Neural cell (in vitro differentiated cells): ENCODE measurements at regions not wholly inside any gene's neighbourhood (a gene's known extent, or its start where the extent isn't known, plus 50 kb on each side); places are given as distances from the start of the nearest gene placed in this dataset.

Source experiments
- H2AFZ ChIP-seq: fragments of 200-600, 300-800 bp; sonication (generic), shearing (Covaris generic); 2 replicates; pipeline ENCODE4 v1.6.0; 2014; ENCODE audit warnings: low read depth, mild to moderate bottlenecking, antibody characterized with exemption, low read length, moderate library complexity
- H3F3A ChIP-seq: fragments of 200-600 bp; shearing (Covaris generic); 2 replicates; pipeline ENCODE4 v1.6.1; 2016; ENCODE audit warnings: mild to moderate bottlenecking, moderate library complexity, mixed read lengths, antibody characterized with exemption, low read length; ENCODE audit not compliant: insufficient read depth, poor library complexity, severe bottlenecking
- H3K27ac ChIP-seq: fragments of 200-600, 300-800 bp; sonication (generic), shearing (Covaris generic); 2 replicates; pipeline ENCODE4 v1.5.1; 2014; ENCODE audit warnings: mild to moderate bottlenecking, low read length, moderate library complexity
- H3K27me3 ChIP-seq: fragments of 300-800, 200-600 bp; sonication (generic), shearing (Covaris generic); 2 replicates; pipeline ENCODE4 v1.6.0; 2014; ENCODE audit warnings: mild to moderate bottlenecking, low read depth, low read length, moderate library complexity; ENCODE audit not compliant: insufficient read depth
- H3K36me3 ChIP-seq: fragments of 300-800, 200-600 bp; sonication (generic), shearing (Covaris generic); 2 replicates; pipeline ENCODE4 v1.5.1; 2014; ENCODE audit warnings: mild to moderate bottlenecking, antibody characterized with exemption, low read length, moderate library complexity; ENCODE audit not compliant: insufficient read depth
- H3K4me2 ChIP-seq: fragments of 300-800, 200-600 bp; sonication (generic), shearing (Covaris generic); 2 replicates; pipeline ENCODE4 v1.6.0; 2014; ENCODE audit warnings: mild to moderate bottlenecking, low read length
- H3K4me3 ChIP-seq: fragments of 300-800, 200-600 bp; sonication (generic), shearing (Covaris generic); 2 replicates; pipeline ENCODE4 v1.5.1; 2014; ENCODE audit warnings: mild to moderate bottlenecking, low read length, moderate library complexity
- H3K79me2 ChIP-seq: fragments of 200-600 bp; shearing (Covaris generic); replicated peaks from 2 replicates; pipeline ENCODE4 v1.6.0; 2014; ENCODE audit warnings: mild to moderate bottlenecking, low read length, moderate library complexity; ENCODE audit not compliant: insufficient read depth
- H3K9ac ChIP-seq: fragments of 300-800, 200-600 bp; sonication (generic), shearing (Covaris generic); 2 replicates; pipeline ENCODE4 v1.6.1; 2016; ENCODE audit warnings: mild to moderate bottlenecking, low read length, mixed read lengths
- H3K9me2 ChIP-seq: fragments of 200-600 bp; shearing (Covaris generic); 2 replicates; pipeline ENCODE4 v1.6.1; 2016; ENCODE audit warnings: mild to moderate bottlenecking, low read length, mixed read lengths; ENCODE audit not compliant: insufficient read depth
- H3K9me3 ChIP-seq: fragments of 200-600, 300-800 bp; sonication (generic), shearing (Covaris generic); 2 replicates; pipeline ENCODE4 v1.6.1; 2016; ENCODE audit warnings: mild to moderate bottlenecking, mixed run types, low read length, moderate library complexity, mixed read lengths
- H4K20me1 ChIP-seq: fragments of 200-600 bp; shearing (Covaris generic); 2 replicates; pipeline ENCODE4 v1.6.1; 2016; ENCODE audit warnings: mild to moderate bottlenecking, mixed run types; ENCODE audit not compliant: insufficient read depth
- EP300 ChIP-seq: fragments of 450-650 bp; conservative IDR thresholded peaks from 2 replicates; pipeline ENCODE4 v1.6.1; 2014; ENCODE audit warnings: antibody characterized with exemption, mild to moderate bottlenecking, moderate library complexity; ENCODE audit not compliant: poor library complexity, severe bottlenecking
- EZH2 ChIP-seq: fragments of 200-600, 300-800 bp; shearing (Covaris generic), sonication (generic); IDR thresholded peaks from 2 replicates; pipeline ENCODE4 v1.6.1; 2014; ENCODE audit warnings: antibody characterized with exemption, low read length, borderline replicate concordance, mild to moderate bottlenecking; ENCODE audit not compliant: insufficient read depth, poor library complexity, severe bottlenecking
- MXI1 ChIP-seq: fragments of 450-650 bp; conservative IDR thresholded peaks from 2 replicates; pipeline ENCODE4 v1.6.1; 2014; ENCODE audit warnings: antibody characterized with exemption, mild to moderate bottlenecking; ENCODE audit not compliant: poor library complexity, severe bottlenecking
- POLR2AphosphoS5 ChIP-seq: IDR thresholded peaks from 2 replicates; pipeline ENCODE4 v1.6.1; 2012
- RAD21 ChIP-seq: fragments of 450-650 bp; conservative IDR thresholded peaks from 2 replicates; pipeline ENCODE4 v1.6.1; 2014; ENCODE audit warnings: antibody characterized with exemption, mild to moderate bottlenecking, moderate library complexity
- REST ChIP-seq: IDR thresholded peaks from 2 replicates; pipeline ENCODE4 v1.6.1; 2012; ENCODE audit warnings: borderline replicate concordance
- SMC3 ChIP-seq: fragments of 450-650 bp; conservative IDR thresholded peaks from 2 replicates; pipeline ENCODE4 v1.6.1; 2014; ENCODE audit warnings: antibody characterized with exemption, mild to moderate bottlenecking, moderate library complexity; ENCODE audit not compliant: poor library complexity
- TAF1 ChIP-seq: IDR thresholded peaks from 2 replicates; pipeline ENCODE4 v1.6.1; 2012; ENCODE audit warnings: low read depth
- TF ChIP-seq, protein P1 (sequence below): fragments of 450-650 bp; IDR thresholded peaks from 2 replicates; pipeline ENCODE4 v1.5.1; 2014; ENCODE audit warnings: antibody characterized with exemption, mild to moderate bottlenecking, moderate library complexity; ENCODE audit not compliant: poor library complexity, severe bottlenecking

- Histone ChIP-seq H3F3A (no peaks in the 10 kb centered on the region), H2AFZ (no peak overlapping the region), H3K36me3 (no peaks in the 10 kb centered on the region), H3K27me3 (no peaks in the 10 kb centered on the region), H3K9me3 (no peaks in the 10 kb centered on the region), H3K27ac (no peak overlapping the region), H3K4me2 (no peak overlapping the region), H4K20me1 (no peaks in the 10 kb centered on the region), H3K9me2 (no peaks in the 10 kb centered on the region), H3K9ac (no peak overlapping the region), H3K79me2 (no peaks in the 10 kb centered on the region), H3K4me3 (no peak overlapping the region)
- TF ChIP-seq RAD21: no peak
- TF ChIP-seq SMC3: no peak
- no peak for TF ChIP-seq TAF1
- TF ChIP-seq POLR2AphosphoS5: no peak
- no peak for TF ChIP-seq EZH2
Measured at GRCh38 chr5:145280806-145281205, 554.3 kb downstream of the PRELID2 start.

GRCh38 chr5:145280214-145280613 is 554.9 kb downstream of the PRELID2 start:
- H3K4me3 ChIP-seq: no peak overlapping the region

GRCh38 chr5:145260670-145261069 is 574.5 kb downstream of the PRELID2 start:
- H3K9me3 ChIP-seq: peaks cover 6% of the 10 kb centered on the region
- no peak overlapping the region for H3K4me2 ChIP-seq
- TF ChIP-seq SMC3 (no peak), REST (no peak), EP300 (no peak), MXI1 (no peak), EZH2 (no peak), POLR2AphosphoS5 (no peak), RAD21 (no peak)
- TF ChIP-seq, protein P1, sequence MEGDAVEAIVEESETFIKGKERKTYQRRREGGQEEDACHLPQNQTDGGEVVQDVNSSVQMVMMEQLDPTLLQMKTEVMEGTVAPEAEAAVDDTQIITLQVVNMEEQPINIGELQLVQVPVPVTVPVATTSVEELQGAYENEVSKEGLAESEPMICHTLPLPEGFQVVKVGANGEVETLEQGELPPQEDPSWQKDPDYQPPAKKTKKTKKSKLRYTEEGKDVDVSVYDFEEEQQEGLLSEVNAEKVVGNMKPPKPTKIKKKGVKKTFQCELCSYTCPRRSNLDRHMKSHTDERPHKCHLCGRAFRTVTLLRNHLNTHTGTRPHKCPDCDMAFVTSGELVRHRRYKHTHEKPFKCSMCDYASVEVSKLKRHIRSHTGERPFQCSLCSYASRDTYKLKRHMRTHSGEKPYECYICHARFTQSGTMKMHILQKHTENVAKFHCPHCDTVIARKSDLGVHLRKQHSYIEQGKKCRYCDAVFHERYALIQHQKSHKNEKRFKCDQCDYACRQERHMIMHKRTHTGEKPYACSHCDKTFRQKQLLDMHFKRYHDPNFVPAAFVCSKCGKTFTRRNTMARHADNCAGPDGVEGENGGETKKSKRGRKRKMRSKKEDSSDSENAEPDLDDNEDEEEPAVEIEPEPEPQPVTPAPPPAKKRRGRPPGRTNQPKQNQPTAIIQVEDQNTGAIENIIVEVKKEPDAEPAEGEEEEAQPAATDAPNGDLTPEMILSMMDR: no peak
- no peaks in the 10 kb centered on the region for H3K27me3 ChIP-seq
- H4K20me1 ChIP-seq: no peaks in the 10 kb centered on the region
- no peak overlapping the region for H3K27ac ChIP-seq
- no peak overlapping the region for H3K9ac ChIP-seq
- H2AFZ ChIP-seq: no peak overlapping the region
- H3K9me2 ChIP-seq: no peaks in the 10 kb centered on the region
- H3K4me3 ChIP-seq: no peak overlapping the region
- H3K36me3 ChIP-seq: no peaks in the 10 kb centered on the region
- H3F3A ChIP-seq: no peaks in the 10 kb centered on the region
- no peaks in the 10 kb centered on the region for H3K79me2 ChIP-seq

More at GRCh38 chr5:145280214-145280613, 554.9 kb downstream of the PRELID2 start:
- H3K9ac ChIP-seq: no peak overlapping the region
- H4K20me1 ChIP-seq: no peaks in the 10 kb centered on the region
- no peak overlapping the region for H2AFZ ChIP-seq
- H3K36me3 ChIP-seq: no peaks in the 10 kb centered on the region
- no peaks in the 10 kb centered on the region for H3K79me2 ChIP-seq
- H3K4me2 ChIP-seq: no peak overlapping the region
- H3K27ac ChIP-seq: no peak overlapping the region
- no peaks in the 10 kb centered on the region for H3K9me2 ChIP-seq
- no peaks in the 10 kb centered on the region for H3K9me3 ChIP-seq
- TF ChIP-seq RAD21 (no peak), EP300 (peak; percentile 51), TAF1 (no peak), POLR2AphosphoS5 (peak; percentile 35)
- no peaks in the 10 kb centered on the region for H3F3A ChIP-seq
- H3K27me3 ChIP-seq: no peaks in the 10 kb centered on the region
